PC-3 (cell line): ENCODE measurements at regions not wholly inside any gene's neighbourhood (a gene's known extent, or its start where the extent isn't known, plus 50 kb on each side); places are given as distances from the start of the nearest gene placed in this dataset.

ENCODE experiments used
- ATAC-seq: fragments of 200-7000 bp; cut with Tn5 transposase; 2 replicates; pipeline ENCODE4 v1.9.1; 2020; ENCODE audit warnings: mild to moderate bottlenecking, moderate library complexity
- BruUV-seq: library from RNA; stranded (reverse); fragments of 400-500 nt; replicated peaks from 2 replicates; lab custom pipeline; 2021; lab: Mats Ljungman, UMichigan
- CTCF ChIA-PET: fragments of 300-600 bp; sonication (Branson Sonifier 250); formaldehyde crosslinking; loops from one replicate; lab custom pipeline; 2022; ENCODE audit warnings: antibody characterized with exemption; lab: Charles Lee
- POLR2A ChIA-PET: fragments of 300-600 bp; sonication (Branson Sonifier 250); formaldehyde crosslinking; loops from one replicate; lab custom pipeline; 2022; ENCODE audit warnings: antibody characterized with exemption; ENCODE audit not compliant: unreplicated experiment; lab: Charles Lee
- DNase-seq: peaks from one replicate; pipeline ENCODE4 v3.0.0-alpha.2; 2015
- H2AFZ ChIP-seq: fragments of 300-600 bp; sonication (generic); 2 replicates; pipeline ENCODE4 v1.6.0; 2016; ENCODE audit warnings: antibody characterized with exemption, low read length
- H3F3A ChIP-seq: fragments of 300-600 bp; sonication (generic); one replicate; pipeline ENCODE4 v1.6.0; 2017; ENCODE audit warnings: antibody characterized with exemption, low read length, control low read depth, mild to moderate bottlenecking; ENCODE audit not compliant: unreplicated experiment
- H3K27ac ChIP-seq: fragments of 300-600 bp; sonication (generic); 2 replicates; pipeline ENCODE4 v1.5.1; 2016; ENCODE audit warnings: mild to moderate bottlenecking, low read length
- H3K27me3 ChIP-seq: fragments of 300-600 bp; sonication (generic); 2 replicates; pipeline ENCODE4 v1.6.1; 2016; ENCODE audit warnings: low read length, mixed read lengths
- H3K36me3 ChIP-seq: fragments of 300-600 bp; sonication (generic); 2 replicates; pipeline ENCODE4 v1.6.1; 2016; ENCODE audit warnings: low read depth, mixed run types, low read length, mixed read lengths
- H3K4me1 ChIP-seq: fragments of 300-600 bp; sonication (generic); 2 replicates; pipeline ENCODE4 v1.5.1; 2016; ENCODE audit warnings: low read length; ENCODE audit not compliant: insufficient read depth
- H3K4me2 ChIP-seq: fragments of 300-600 bp; sonication (generic); 2 replicates; pipeline ENCODE4 v1.6.0; 2016; ENCODE audit warnings: low read length
- H3K4me3 ChIP-seq: fragments of 300-600 bp; sonication (generic); 2 replicates; pipeline ENCODE4 v1.5.1; 2016; ENCODE audit warnings: mild to moderate bottlenecking, low read length, mixed read lengths
- H3K79me2 ChIP-seq: fragments of 300-600 bp; sonication (generic); 2 replicates; pipeline ENCODE4 v1.6.1; 2017; ENCODE audit warnings: low read length, mixed read lengths
- H3K9ac ChIP-seq: fragments of 300-600 bp; sonication (generic); 2 replicates; pipeline ENCODE4 v1.6.0; 2016; ENCODE audit warnings: mild to moderate bottlenecking, low read length
- H3K9me2 ChIP-seq: fragments of 300-600 bp; sonication (generic); replicated peaks from 2 replicates; pipeline ENCODE4 v1.6.1; 2016; ENCODE audit warnings: mixed run types, low read length, mixed read lengths
- H3K9me3 ChIP-seq: fragments of 300-600 bp; sonication (generic); 2 replicates; pipeline ENCODE4 v1.6.1; 2016; ENCODE audit warnings: low read length, mixed read lengths
- H4K20me1 ChIP-seq: fragments of 300-600 bp; sonication (generic); 2 replicates; pipeline ENCODE4 v1.6.1; 2016; ENCODE audit warnings: low read length, mixed read lengths
- EZH2 ChIP-seq: fragments of 300-600 bp; sonication (generic); IDR thresholded peaks from one replicate; pipeline ENCODE4 v1.6.1; 2017; ENCODE audit warnings: antibody characterized with exemption, mild to moderate bottlenecking, low read length; ENCODE audit not compliant: unreplicated experiment
- EZH2phosphoT487 ChIP-seq: fragments of 300-600 bp; sonication (generic); IDR thresholded peaks from 2 replicates; pipeline ENCODE4 v1.6.1; 2018; ENCODE audit warnings: mild to moderate bottlenecking, antibody characterized with exemption, low read length, borderline replicate concordance
- intact Hi-C: fragments of 100-400 bp; cut with micrococcal nuclease; formaldehyde crosslinking; loops from 2 replicates; pipeline ENCODE4 v1.9.0; 2023
- TF ChIP-seq, protein P1 (sequence below): fragments of 300-600 bp; sonication (generic); conservative IDR thresholded peaks from 2 replicates; pipeline ENCODE4 v1.5.1; 2017; ENCODE audit warnings: antibody characterized with exemption, low read depth, mild to moderate bottlenecking, low read length

DNA sequence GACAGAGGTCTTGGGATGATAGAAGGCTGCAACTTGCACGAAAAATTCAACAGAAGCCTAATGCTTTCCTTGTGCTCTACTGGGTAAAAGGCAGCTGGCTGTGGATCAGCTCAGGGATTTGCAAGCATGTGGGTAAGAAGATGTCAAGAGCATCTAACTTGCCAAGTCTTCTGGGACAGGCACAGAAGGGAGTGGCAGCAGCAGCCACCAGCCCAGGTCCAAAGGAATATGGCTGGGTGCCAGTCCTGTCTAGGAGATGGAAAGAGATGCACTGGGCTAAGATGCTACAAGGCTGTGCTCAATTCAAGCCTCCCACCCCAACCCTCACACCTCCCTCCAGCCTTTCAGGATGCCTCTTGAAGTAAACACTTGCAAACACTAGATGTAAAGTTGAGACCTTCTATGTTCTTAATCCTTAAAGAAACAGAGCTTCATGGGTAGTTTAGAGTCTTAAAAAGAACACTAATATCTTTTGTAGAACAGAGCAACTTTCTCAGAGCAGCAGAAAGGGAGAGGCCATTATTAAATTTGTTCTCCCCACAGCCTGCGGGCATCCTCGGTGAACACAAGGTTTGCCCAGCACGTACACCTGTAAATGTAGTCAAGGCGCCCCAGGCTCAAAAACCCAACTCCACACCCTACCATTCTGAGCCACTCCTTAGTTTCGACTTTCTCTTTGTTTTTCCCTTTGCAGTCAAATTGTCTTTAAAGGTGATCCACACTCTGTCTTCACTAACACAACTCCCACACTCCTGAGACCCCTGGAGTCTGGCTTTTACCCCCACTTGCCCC, 64.6 kb upstream of the BCAR3 start:
- peaks cover 12% of the 10 kb centered on the region; the same call in 1 of the 2 replicates for H3K79me2 ChIP-seq
- peaks cover 26% of the 10 kb centered on the region for H3K4me1 ChIP-seq
- POLR2A ChIA-PET, result no interaction called here
- no peak for DNase-seq
- H3K9ac ChIP-seq, result no peak overlapping the region
- no peak overlapping the region for H3K4me3 ChIP-seq
- CTCF ChIA-PET, result no interaction called here
- H3F3A ChIP-seq, result no peaks in the 10 kb centered on the region
- H3K9me2 ChIP-seq, result no peaks in the 10 kb centered on the region
- H3K9me3 ChIP-seq, result no peaks in the 10 kb centered on the region
- no peaks in the 10 kb centered on the region for H4K20me1 ChIP-seq
- no peaks in the 10 kb centered on the region for H3K27me3 ChIP-seq
- H2AFZ ChIP-seq, result no peak overlapping the region
- intact Hi-C loops, result no loop called here
- TF ChIP-seq, protein P1, sequence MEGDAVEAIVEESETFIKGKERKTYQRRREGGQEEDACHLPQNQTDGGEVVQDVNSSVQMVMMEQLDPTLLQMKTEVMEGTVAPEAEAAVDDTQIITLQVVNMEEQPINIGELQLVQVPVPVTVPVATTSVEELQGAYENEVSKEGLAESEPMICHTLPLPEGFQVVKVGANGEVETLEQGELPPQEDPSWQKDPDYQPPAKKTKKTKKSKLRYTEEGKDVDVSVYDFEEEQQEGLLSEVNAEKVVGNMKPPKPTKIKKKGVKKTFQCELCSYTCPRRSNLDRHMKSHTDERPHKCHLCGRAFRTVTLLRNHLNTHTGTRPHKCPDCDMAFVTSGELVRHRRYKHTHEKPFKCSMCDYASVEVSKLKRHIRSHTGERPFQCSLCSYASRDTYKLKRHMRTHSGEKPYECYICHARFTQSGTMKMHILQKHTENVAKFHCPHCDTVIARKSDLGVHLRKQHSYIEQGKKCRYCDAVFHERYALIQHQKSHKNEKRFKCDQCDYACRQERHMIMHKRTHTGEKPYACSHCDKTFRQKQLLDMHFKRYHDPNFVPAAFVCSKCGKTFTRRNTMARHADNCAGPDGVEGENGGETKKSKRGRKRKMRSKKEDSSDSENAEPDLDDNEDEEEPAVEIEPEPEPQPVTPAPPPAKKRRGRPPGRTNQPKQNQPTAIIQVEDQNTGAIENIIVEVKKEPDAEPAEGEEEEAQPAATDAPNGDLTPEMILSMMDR, result no peak
- TF ChIP-seq EZH2, result no peak
- TF ChIP-seq EZH2phosphoT487, result no peak
- no TSS peak for BruUV-seq
- no peak overlapping the region for H3K4me2 ChIP-seq
- no peak overlapping the region for H3K27ac ChIP-seq
- ATAC-seq, result no peak
- no peaks in the 10 kb centered on the region for H3K36me3 ChIP-seq

DNA sequence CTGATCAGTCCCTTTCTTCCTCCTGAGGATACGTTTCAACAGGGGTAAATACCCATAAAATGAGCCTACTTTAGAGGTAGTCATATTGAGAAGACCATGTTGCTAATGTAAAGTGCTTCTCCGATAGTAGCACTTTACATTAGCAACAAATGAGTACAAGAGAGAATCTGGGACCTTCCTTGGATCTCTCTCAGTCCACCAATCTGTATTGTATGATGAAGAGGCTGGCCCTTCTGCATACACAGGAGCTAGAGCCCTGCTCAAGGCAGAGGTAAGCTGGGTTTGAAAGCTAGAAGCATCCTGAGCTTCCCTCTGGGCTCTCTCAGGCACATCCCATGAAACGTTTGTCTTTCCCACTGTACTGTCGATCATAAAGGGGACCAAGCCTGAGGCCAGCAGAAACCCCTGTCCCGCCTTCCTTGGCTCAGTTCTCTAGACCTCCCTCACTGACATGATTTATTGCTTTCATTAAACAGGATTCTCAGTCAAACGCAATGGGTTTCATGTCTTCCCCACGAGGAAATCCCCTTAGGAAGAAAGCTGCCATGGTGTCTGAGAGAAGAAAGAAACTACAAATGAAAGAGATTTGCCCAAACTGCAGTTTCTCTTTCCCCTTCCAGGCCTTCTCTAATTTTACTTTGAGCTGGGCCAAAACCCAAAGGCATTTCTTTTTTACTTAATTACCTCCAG, 62.8 kb upstream of the BCAR3 start:
- H3K4me3 ChIP-seq, result no peak overlapping the region
- ATAC-seq (no peak), DNase-seq (no peak)
- peaks cover 19% of the 10 kb centered on the region for H3K4me1 ChIP-seq
- no peak overlapping the region for H3K9ac ChIP-seq
- H3K27me3 ChIP-seq, result no peaks in the 10 kb centered on the region
- CTCF ChIA-PET, result interaction anchor here (1.0 kb wide), 1 partner anchor 69 kb away, joined by 3 read pairs; no protein-coding TSS in a partner anchor
- H3F3A ChIP-seq, result no peaks in the 10 kb centered on the region
- no peaks in the 10 kb centered on the region for H3K36me3 ChIP-seq
- TF ChIP-seq, protein P1, result no peak
- TF ChIP-seq EZH2 (no peak), EZH2phosphoT487 (no peak)
- no peaks in the 10 kb centered on the region for H4K20me1 ChIP-seq
- H3K9me3 ChIP-seq, result no peaks in the 10 kb centered on the region
- intact Hi-C loops, result no loop called here
- BruUV-seq, result no TSS peak
- H2AFZ ChIP-seq, result no peak overlapping the region
- POLR2A ChIA-PET, result no interaction called here
- 0 out of 2 replicates have a peak, but pooled peaks cover 8% of the 10 kb centered on the region for H3K79me2 ChIP-seq
- H3K4me2 ChIP-seq, result no peak overlapping the region
- H3K27ac ChIP-seq, result no peak overlapping the region
- H3K9me2 ChIP-seq, result no peaks in the 10 kb centered on the region
